ENCODE measurements at regions not wholly inside any gene's neighbourhood (a gene's known extent, or its start where the extent isn't known, plus 50 kb on each side); places are given as distances from the start of the nearest gene placed in this dataset.
"Not testable (repeated sequence)": the region's sequence is repeated elsewhere in the genome, so short reads cannot be mapped to it uniquely, and the experiment has no call there.

DNA sequence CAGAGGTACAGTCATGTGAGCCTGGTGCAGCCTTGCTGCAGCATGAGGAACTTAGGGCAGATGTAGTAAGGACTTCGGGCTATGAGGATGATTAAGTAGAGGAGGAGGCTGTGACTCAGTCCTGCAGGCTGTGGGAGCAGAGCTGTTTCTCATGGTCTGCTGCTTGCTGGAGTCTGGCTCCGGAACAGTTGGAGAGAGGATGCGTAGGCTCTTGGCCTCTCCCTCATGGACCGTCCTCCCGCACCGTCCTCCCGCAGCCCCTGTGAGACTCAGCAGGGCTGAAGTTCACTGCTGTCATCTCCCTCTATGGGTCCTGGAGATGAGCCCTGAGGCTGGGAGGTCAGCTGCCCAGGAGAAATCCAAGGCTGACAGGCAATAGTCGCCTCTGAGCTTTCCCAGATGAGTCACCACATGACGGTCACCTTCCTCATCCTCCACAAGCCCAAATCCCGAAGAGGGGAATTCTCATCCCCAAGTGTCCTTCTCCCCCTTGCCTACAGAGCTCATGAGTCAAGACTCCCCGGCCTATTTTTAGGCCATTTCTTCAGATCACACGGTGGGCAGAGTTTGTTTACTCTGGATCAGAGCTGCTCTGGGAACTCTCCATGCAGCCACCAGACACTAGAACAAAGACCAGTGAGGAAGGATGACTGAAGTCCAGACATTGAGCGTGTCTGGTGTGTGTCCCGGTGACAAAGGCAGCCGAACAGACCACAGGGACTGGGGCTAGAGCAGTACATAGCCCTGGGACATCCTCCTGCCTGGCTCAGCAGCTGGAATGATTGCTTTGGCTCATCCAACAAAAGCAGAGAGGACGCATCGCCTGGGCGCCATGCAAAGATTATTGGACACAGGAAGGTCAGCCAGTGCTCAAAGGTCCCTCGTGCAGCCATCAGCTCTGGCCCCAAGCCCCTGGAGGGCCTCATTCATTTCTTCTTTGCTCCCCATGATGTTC lies 134.5 kb downstream of the NPIPB11 start (continued):
- TF ChIP-seq, protein P1, sequence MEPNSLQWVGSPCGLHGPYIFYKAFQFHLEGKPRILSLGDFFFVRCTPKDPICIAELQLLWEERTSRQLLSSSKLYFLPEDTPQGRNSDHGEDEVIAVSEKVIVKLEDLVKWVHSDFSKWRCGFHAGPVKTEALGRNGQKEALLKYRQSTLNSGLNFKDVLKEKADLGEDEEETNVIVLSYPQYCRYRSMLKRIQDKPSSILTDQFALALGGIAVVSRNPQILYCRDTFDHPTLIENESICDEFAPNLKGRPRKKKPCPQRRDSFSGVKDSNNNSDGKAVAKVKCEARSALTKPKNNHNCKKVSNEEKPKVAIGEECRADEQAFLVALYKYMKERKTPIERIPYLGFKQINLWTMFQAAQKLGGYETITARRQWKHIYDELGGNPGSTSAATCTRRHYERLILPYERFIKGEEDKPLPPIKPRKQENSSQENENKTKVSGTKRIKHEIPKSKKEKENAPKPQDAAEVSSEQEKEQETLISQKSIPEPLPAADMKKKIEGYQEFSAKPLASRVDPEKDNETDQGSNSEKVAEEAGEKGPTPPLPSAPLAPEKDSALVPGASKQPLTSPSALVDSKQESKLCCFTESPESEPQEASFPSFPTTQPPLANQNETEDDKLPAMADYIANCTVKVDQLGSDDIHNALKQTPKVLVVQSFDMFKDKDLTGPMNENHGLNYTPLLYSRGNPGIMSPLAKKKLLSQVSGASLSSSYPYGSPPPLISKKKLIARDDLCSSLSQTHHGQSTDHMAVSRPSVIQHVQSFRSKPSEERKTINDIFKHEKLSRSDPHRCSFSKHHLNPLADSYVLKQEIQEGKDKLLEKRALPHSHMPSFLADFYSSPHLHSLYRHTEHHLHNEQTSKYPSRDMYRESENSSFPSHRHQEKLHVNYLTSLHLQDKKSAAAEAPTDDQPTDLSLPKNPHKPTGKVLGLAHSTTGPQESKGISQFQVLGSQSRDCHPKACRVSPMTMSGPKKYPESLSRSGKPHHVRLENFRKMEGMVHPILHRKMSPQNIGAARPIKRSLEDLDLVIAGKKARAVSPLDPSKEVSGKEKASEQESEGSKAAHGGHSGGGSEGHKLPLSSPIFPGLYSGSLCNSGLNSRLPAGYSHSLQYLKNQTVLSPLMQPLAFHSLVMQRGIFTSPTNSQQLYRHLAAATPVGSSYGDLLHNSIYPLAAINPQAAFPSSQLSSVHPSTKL (CRISPR knock-in tag; IDR thresholded peaks at IDR 0.05) = peak; percentile 73
- TF ChIP-seq NR2F6, LCORL (IDR thresholded peaks at IDR 0.05): not testable (repeated sequence)
- TF ChIP-seq NR2F6 (CRISPR knock-in tag; IDR thresholded peaks at IDR 0.05) (peak; percentile 35; the same call in 1 of the 2 replicates), ZNF331 (CRISPR knock-in tag; IDR thresholded peaks at IDR 0.05) (peak; percentile 20; the same call in 1 of the 2 replicates), ZSCAN31 (CRISPR knock-in tag; IDR thresholded peaks at IDR 0.05; ENCODE audit: low read depth) (0 out of 2 replicates have a peak, but pooled peaks have one; percentile 37), HMG20B (CRISPR knock-in tag; conservative IDR thresholded peaks at IDR 0.05) (0 out of 2 replicates have a peak, but pooled peaks have one; percentile 35), ZNF275 (CRISPR knock-in tag; IDR thresholded peaks at IDR 0.05; ENCODE audit: borderline replicate concordance) (peak; percentile 59; the same call in 1 of the 2 replicates), LCORL (CRISPR knock-in tag; IDR thresholded peaks at IDR 0.05) (peak; percentile 79), TFAP4 (IDR thresholded peaks at IDR 0.05; ENCODE audit: borderline replicate concordance, low read depth) (peak; percentile 26; the same call in 1 of the 2 replicates), RCOR2 (CRISPR knock-in tag; IDR thresholded peaks at IDR 0.05) (0 out of 2 replicates have a peak, but pooled peaks have one; percentile 36), ZNF24 (IDR thresholded peaks at IDR 0.05) (peak; percentile 89), ERF (CRISPR knock-in tag; IDR thresholded peaks at IDR 0.05) (0 out of 2 replicates have a peak, but pooled peaks have one; percentile 14), ZNF263 (CRISPR knock-in tag; IDR thresholded peaks at IDR 0.05) (peak; percentile 97), ZNF143 (CRISPR knock-in tag; IDR thresholded peaks at IDR 0.05) (peak; percentile 13), ZMYM2 (CRISPR knock-in tag; IDR thresholded peaks at IDR 0.05) (0 out of 2 replicates have a peak, but pooled peaks have one; percentile 26), IRF2 (CRISPR knock-in tag; IDR thresholded peaks at IDR 0.05) (peak; percentile 56; the same call in 1 of the 2 replicates), REPIN1 (CRISPR knock-in tag; IDR thresholded peaks at IDR 0.05; ENCODE audit: borderline replicate concordance, low read depth) (0 out of 2 replicates have a peak, but pooled peaks have one; percentile 27)
- TF ChIP-seq, protein P2, sequence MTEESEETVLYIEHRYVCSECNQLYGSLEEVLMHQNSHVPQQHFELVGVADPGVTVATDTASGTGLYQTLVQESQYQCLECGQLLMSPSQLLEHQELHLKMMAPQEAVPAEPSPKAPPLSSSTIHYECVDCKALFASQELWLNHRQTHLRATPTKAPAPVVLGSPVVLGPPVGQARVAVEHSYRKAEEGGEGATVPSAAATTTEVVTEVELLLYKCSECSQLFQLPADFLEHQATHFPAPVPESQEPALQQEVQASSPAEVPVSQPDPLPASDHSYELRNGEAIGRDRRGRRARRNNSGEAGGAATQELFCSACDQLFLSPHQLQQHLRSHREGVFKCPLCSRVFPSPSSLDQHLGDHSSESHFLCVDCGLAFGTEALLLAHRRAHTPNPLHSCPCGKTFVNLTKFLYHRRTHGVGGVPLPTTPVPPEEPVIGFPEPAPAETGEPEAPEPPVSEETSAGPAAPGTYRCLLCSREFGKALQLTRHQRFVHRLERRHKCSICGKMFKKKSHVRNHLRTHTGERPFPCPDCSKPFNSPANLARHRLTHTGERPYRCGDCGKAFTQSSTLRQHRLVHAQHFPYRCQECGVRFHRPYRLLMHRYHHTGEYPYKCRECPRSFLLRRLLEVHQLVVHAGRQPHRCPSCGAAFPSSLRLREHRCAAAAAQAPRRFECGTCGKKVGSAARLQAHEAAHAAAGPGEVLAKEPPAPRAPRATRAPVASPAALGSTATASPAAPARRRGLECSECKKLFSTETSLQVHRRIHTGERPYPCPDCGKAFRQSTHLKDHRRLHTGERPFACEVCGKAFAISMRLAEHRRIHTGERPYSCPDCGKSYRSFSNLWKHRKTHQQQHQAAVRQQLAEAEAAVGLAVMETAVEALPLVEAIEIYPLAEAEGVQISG (CRISPR knock-in tag; IDR thresholded peaks at IDR 0.05) = peak; percentile 23; the same call in 1 of the 2 replicates

Measured in HepG2 (cell line).